A549 (cell line): ENCODE measurements at regions not wholly inside any gene's neighbourhood (a gene's known extent, or its start where the extent isn't known, plus 50 kb on each side); places are given as distances from the start of the nearest gene placed in this dataset.

Experiments used
- CEBPB ChIP-seq, 2 experiments: fragments of >200 bp in 1 of 2; sonication (Bioruptor Twin) in 1 of 2; formaldehyde crosslinking in 1 of 2; IDR thresholded peaks; 2 replicates each; pipeline ENCODE4 v1.6.1; 2012 to 2016
- CHD2 ChIP-seq: fragments of 150-350 bp; IDR thresholded peaks from 2 replicates; pipeline ENCODE4 v1.6.1; 2014; ENCODE audit warnings: low read length; ENCODE audit not compliant: partially characterized antibody
- E2F6 ChIP-seq: IDR thresholded peaks from 2 replicates; pipeline ENCODE4 v1.6.1; 2012; ENCODE audit warnings: low read depth, borderline replicate concordance
- EP300 ChIP-seq, 2 experiments: fragments of >200 bp; sonication (Bioruptor Twin); formaldehyde crosslinking; IDR thresholded peaks; 2 replicates in 1 of 2; 3 replicates in 1 of 2; pipeline ENCODE4 v1.6.1; 2016 to 2017
- KDM1A ChIP-seq: fragments of 200-600 bp; sonication (generic); IDR thresholded peaks from 2 replicates; pipeline ENCODE4 v1.6.1; 2016; ENCODE audit warnings: low read depth, mild to moderate bottlenecking
- MAZ ChIP-seq: fragments of 150-350 bp; IDR thresholded peaks from 2 replicates; pipeline ENCODE4 v1.6.1; 2014; ENCODE audit warnings: antibody characterized with exemption, low read depth, low read length, borderline replicate concordance
- MYC ChIP-seq: IDR thresholded peaks from 2 replicates; pipeline ENCODE4 v1.6.1; 2012; ENCODE audit warnings: mild to moderate bottlenecking, inconsistent platforms, low read length, improper control_type of control experiment, borderline replicate concordance
- PHF8 ChIP-seq: fragments of 200-600 bp; sonication (generic); IDR thresholded peaks from 2 replicates; pipeline ENCODE4 v1.6.1; 2016; ENCODE audit warnings: low read depth, mild to moderate bottlenecking, antibody characterized with exemption, moderate library complexity, borderline replicate concordance
- SREBF2 ChIP-seq: fragments of 450-650 bp; IDR thresholded peaks from 2 replicates; pipeline ENCODE4 v1.6.1; 2014; ENCODE audit warnings: mild to moderate bottlenecking, moderate library complexity
- ZNF302 ChIP-seq: fragments of 250-450 bp; sonication (Bioruptor Pico); IDR thresholded peaks from 2 replicates; pipeline ENCODE4 v1.9.0; 2021; ENCODE audit warnings: inconsistent platforms, mild to moderate bottlenecking, moderate library complexity
- TF ChIP-seq, protein P1 (sequence below): fragments of >200 bp; sonication (Bioruptor Twin); formaldehyde crosslinking; IDR thresholded peaks from 3 replicates; pipeline ENCODE4 v1.5.1; 2016
- TF ChIP-seq, protein P2 (sequence below): fragments of 200-600 bp; sonication (generic); IDR thresholded peaks from 2 replicates; pipeline ENCODE4 v1.6.1; 2016; ENCODE audit warnings: antibody characterized with exemption, mild to moderate bottlenecking, moderate library complexity

GRCh38 chr11:86129740-86130540, 61.1 kb upstream of the PICALM start:
- TF ChIP-seq, protein P1, sequence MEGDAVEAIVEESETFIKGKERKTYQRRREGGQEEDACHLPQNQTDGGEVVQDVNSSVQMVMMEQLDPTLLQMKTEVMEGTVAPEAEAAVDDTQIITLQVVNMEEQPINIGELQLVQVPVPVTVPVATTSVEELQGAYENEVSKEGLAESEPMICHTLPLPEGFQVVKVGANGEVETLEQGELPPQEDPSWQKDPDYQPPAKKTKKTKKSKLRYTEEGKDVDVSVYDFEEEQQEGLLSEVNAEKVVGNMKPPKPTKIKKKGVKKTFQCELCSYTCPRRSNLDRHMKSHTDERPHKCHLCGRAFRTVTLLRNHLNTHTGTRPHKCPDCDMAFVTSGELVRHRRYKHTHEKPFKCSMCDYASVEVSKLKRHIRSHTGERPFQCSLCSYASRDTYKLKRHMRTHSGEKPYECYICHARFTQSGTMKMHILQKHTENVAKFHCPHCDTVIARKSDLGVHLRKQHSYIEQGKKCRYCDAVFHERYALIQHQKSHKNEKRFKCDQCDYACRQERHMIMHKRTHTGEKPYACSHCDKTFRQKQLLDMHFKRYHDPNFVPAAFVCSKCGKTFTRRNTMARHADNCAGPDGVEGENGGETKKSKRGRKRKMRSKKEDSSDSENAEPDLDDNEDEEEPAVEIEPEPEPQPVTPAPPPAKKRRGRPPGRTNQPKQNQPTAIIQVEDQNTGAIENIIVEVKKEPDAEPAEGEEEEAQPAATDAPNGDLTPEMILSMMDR, result no peak
- TF ChIP-seq PHF8 (no peak), CEBPB (IDR thresholded peaks at IDR 0.05) (no peak), E2F6 (no peak), EP300 (IDR thresholded peaks at IDR 0.05) (no peak), CHD2 (no peak), SREBF2 (no peak), KDM1A (no peak), MAZ (no peak), ZNF302 (CRISPR knock-in tag) (no peak), MYC (no peak)
- TF ChIP-seq, protein P2, sequence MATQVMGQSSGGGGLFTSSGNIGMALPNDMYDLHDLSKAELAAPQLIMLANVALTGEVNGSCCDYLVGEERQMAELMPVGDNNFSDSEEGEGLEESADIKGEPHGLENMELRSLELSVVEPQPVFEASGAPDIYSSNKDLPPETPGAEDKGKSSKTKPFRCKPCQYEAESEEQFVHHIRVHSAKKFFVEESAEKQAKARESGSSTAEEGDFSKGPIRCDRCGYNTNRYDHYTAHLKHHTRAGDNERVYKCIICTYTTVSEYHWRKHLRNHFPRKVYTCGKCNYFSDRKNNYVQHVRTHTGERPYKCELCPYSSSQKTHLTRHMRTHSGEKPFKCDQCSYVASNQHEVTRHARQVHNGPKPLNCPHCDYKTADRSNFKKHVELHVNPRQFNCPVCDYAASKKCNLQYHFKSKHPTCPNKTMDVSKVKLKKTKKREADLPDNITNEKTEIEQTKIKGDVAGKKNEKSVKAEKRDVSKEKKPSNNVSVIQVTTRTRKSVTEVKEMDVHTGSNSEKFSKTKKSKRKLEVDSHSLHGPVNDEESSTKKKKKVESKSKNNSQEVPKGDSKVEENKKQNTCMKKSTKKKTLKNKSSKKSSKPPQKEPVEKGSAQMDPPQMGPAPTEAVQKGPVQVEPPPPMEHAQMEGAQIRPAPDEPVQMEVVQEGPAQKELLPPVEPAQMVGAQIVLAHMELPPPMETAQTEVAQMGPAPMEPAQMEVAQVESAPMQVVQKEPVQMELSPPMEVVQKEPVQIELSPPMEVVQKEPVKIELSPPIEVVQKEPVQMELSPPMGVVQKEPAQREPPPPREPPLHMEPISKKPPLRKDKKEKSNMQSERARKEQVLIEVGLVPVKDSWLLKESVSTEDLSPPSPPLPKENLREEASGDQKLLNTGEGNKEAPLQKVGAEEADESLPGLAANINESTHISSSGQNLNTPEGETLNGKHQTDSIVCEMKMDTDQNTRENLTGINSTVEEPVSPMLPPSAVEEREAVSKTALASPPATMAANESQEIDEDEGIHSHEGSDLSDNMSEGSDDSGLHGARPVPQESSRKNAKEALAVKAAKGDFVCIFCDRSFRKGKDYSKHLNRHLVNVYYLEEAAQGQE, result no peak
